ENCODE measurements at regions not wholly inside any gene's neighbourhood (a gene's known extent, or its start where the extent isn't known, plus 50 kb on each side); places are given as distances from the start of the nearest gene placed in this dataset.

DNA sequence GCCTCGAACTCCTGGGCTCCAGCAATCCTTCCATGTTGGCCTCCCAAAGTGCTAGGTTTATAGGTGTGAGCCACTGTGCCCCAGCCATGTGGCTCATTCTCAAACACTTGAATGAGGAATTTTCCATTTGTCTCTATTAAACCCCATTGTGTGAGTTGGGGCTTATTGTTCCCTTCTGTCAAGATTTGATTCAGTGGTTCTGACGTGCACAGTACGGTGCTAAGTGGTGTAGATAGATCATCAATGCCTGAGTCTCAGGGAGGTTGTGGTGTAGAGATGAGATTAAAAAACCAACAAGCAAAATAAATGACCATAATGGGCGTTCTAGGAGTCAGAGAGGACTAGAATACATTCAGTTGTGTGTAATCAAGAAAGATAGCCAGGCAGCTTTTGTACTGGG lies 335.6 kb downstream of the PRL start:
- Histone ChIP-seq H3K27me3 (ENCODE audit: insufficient read depth, poor library complexity, severe bottlenecking) (no peaks in the 10 kb centered on the region), H3K27ac (replicated peaks) (no peak overlapping the region), H3K4me3 (replicated peaks; ENCODE audit: insufficient read depth, low read length) (no peak overlapping the region)
- DNase-seq (ENCODE audit: low read depth in 1 of 2, low spot score in 1 of 2) = no peak
- TF ChIP-seq POLR2AphosphoS5 (IDR thresholded peaks at IDR 0.05; ENCODE audit: low read depth) (no peak), GABPA (IDR thresholded peaks at IDR 0.05; ENCODE audit: low read depth) (no peak), CTCF (IDR thresholded peaks at IDR 0.05; ENCODE audit: insufficient read depth, low read length) (no peak), SPI1 (IDR thresholded peaks at IDR 0.05; ENCODE audit: borderline replicate concordance, low read depth) (no peak)
- TF ChIP-seq, protein P1, sequence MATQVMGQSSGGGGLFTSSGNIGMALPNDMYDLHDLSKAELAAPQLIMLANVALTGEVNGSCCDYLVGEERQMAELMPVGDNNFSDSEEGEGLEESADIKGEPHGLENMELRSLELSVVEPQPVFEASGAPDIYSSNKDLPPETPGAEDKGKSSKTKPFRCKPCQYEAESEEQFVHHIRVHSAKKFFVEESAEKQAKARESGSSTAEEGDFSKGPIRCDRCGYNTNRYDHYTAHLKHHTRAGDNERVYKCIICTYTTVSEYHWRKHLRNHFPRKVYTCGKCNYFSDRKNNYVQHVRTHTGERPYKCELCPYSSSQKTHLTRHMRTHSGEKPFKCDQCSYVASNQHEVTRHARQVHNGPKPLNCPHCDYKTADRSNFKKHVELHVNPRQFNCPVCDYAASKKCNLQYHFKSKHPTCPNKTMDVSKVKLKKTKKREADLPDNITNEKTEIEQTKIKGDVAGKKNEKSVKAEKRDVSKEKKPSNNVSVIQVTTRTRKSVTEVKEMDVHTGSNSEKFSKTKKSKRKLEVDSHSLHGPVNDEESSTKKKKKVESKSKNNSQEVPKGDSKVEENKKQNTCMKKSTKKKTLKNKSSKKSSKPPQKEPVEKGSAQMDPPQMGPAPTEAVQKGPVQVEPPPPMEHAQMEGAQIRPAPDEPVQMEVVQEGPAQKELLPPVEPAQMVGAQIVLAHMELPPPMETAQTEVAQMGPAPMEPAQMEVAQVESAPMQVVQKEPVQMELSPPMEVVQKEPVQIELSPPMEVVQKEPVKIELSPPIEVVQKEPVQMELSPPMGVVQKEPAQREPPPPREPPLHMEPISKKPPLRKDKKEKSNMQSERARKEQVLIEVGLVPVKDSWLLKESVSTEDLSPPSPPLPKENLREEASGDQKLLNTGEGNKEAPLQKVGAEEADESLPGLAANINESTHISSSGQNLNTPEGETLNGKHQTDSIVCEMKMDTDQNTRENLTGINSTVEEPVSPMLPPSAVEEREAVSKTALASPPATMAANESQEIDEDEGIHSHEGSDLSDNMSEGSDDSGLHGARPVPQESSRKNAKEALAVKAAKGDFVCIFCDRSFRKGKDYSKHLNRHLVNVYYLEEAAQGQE (IDR thresholded peaks at IDR 0.05; ENCODE audit: insufficient replicate concordance, low read depth) = no peak

DNA sequence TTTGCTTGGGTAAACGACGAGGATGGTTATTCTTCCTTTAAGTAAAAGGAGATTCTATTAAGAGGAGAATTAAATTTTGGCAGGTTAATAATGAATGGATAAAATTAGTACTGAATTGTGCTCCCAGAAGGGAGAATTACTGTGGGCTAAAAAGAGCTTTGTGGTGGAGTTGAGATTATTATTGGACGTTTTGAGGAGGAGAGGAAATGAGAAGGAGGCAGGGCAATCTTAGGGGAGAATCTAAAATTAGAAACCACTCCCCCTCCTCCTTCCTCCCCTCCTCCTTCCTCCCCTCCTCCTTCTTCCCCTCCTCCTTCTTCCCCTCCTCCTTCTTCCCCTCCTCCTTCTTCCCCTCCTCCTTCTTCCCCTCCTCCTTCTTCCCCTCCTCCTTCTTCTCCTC lies 331.8 kb downstream of the PRL start:
- H3K27ac ChIP-seq (replicated peaks) = no peak overlapping the region
- H3K4me3 ChIP-seq (replicated peaks; ENCODE audit: insufficient read depth, low read length) = no peak overlapping the region
- TF ChIP-seq GABPA (IDR thresholded peaks at IDR 0.05; ENCODE audit: low read depth) = no peak
- no peak for TF ChIP-seq SPI1 (IDR thresholded peaks at IDR 0.05; ENCODE audit: borderline replicate concordance, low read depth)
- TF ChIP-seq POLR2AphosphoS5 (IDR thresholded peaks at IDR 0.05; ENCODE audit: low read depth) = no peak
- TF ChIP-seq CTCF (IDR thresholded peaks at IDR 0.05; ENCODE audit: insufficient read depth, low read length) = no peak
- TF ChIP-seq, protein P1 (IDR thresholded peaks at IDR 0.05; ENCODE audit: insufficient replicate concordance, low read depth) = no peak
- H3K27me3 ChIP-seq (ENCODE audit: insufficient read depth, poor library complexity, severe bottlenecking) = no peaks in the 10 kb centered on the region
- no peak for DNase-seq (ENCODE audit: low read depth in 1 of 2, low spot score in 1 of 2)

DNA sequence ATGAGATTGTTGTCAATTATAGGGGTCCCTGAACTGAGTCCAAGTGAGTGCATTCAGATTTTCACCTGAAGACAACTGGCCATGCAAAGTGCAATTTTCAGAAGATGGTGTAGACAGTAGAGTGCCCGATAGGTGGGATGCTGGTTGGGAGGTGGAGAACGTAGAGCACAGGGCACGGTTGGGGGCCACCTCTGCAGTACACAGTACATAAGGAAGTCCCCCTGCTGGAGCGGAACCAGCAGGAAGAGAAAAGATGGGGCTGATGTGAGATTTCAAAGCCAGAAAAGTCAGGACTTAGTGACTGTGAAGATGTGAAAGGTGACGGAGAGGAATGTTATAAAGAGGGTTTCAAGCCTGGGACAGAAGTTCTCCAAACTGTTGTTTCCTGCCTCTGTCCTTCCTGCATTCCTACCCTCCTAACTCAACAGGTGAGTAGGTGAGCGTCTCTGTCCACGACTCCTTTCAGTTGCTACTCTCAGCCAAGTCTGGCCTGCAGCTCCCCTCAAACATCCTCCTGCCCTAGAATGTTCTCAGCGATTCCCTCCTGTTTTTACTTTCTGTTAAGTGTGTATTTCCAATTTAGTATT lies 330.8 kb downstream of the PRL start:
- no peak overlapping the region for H3K4me3 ChIP-seq (replicated peaks; ENCODE audit: insufficient read depth, low read length)
- H3K27me3 ChIP-seq (ENCODE audit: insufficient read depth, poor library complexity, severe bottlenecking) = no peaks in the 10 kb centered on the region
- no peak for DNase-seq (ENCODE audit: low read depth in 1 of 2, low spot score in 1 of 2)
- H3K27ac ChIP-seq (replicated peaks) = no peak overlapping the region
- TF ChIP-seq SPI1 (IDR thresholded peaks at IDR 0.05; ENCODE audit: borderline replicate concordance, low read depth) = no peak
- no peak for TF ChIP-seq POLR2AphosphoS5 (IDR thresholded peaks at IDR 0.05; ENCODE audit: low read depth)
- TF ChIP-seq, protein P1 (IDR thresholded peaks at IDR 0.05; ENCODE audit: insufficient replicate concordance, low read depth) = no peak
- no peak for TF ChIP-seq CTCF (IDR thresholded peaks at IDR 0.05; ENCODE audit: insufficient read depth, low read length)
- no peak for TF ChIP-seq GABPA (IDR thresholded peaks at IDR 0.05; ENCODE audit: low read depth)
